GM19463 (cell line): ENCODE measurements at regions not wholly inside any gene's neighbourhood (a gene's known extent, or its start where the extent isn't known, plus 50 kb on each side); places are given as distances from the start of the nearest gene placed in this dataset.
"Not testable (repeated sequence)": the region's sequence is repeated elsewhere in the genome, so short reads cannot be mapped to it uniquely, and the experiment has no call there.

ENCODE experiments used
- ATAC-seq: cut with Tn5 transposase; IDR thresholded peaks from one replicate; pipeline ENCODE4 v1.9.1; 2021; ENCODE audit warnings: mild to moderate bottlenecking, moderate library complexity; ENCODE audit not compliant: unreplicated experiment

GRCh38 chr19:29060813-29061364 lies 152.1 kb downstream of the UQCRFS1 start:
- no peak for ATAC-seq

- no peak for ATAC-seq
These were observed 156.4 kb downstream of the UQCRFS1 start for GRCh38 chr19:29056535-29056934.

- no peak for ATAC-seq
These were observed 157.9 kb downstream of the UQCRFS1 start for GRCh38 chr19:29054886-29055675.

GRCh38 chr19:29048873-29049272 lies 164.1 kb downstream of the UQCRFS1 start:
- no peak for ATAC-seq

GRCh38 chr19:29045679-29046254 lies 167.2 kb downstream of the UQCRFS1 start:
- ATAC-seq = no peak

- no peak for ATAC-seq
These were observed 168.9 kb downstream of the UQCRFS1 start for GRCh38 chr19:29044037-29044436.

- no peak for ATAC-seq
These were observed 170.5 kb downstream of the UQCRFS1 start for GRCh38 chr19:29042450-29042849.

- no peak for ATAC-seq
These were observed 172.0 kb downstream of the UQCRFS1 start for GRCh38 chr19:29040951-29041350.

- ATAC-seq = no peak
These were observed 172.7 kb downstream of the UQCRFS1 start for GRCh38 chr19:29040292-29040691.

GRCh38 chr19:29039036-29039435 lies 173.9 kb downstream of the UQCRFS1 start:
- not testable (repeated sequence) for ATAC-seq

GRCh38 chr19:29031216-29031615 lies 181.7 kb downstream of the UQCRFS1 start:
- ATAC-seq = no peak

- ATAC-seq = no peak
These were observed 183.5 kb downstream of the UQCRFS1 start for GRCh38 chr19:29029268-29029958.

- no peak for ATAC-seq
These were observed 190.4 kb downstream of the UQCRFS1 start for GRCh38 chr19:29022599-29022998.

- no peak for ATAC-seq
These were observed 190.8 kb downstream of the UQCRFS1 start for GRCh38 chr19:29022165-29022564.

- ATAC-seq = no peak
These were observed 191.6 kb downstream of the UQCRFS1 start for GRCh38 chr19:29021232-29021916.

GRCh38 chr19:29019403-29019802 lies 193.5 kb downstream of the UQCRFS1 start:
- ATAC-seq = no peak

- ATAC-seq = no peak
These were observed 194.4 kb downstream of the UQCRFS1 start for GRCh38 chr19:29018542-29018941.

- no peak for ATAC-seq
These were observed 195.2 kb downstream of the UQCRFS1 start for GRCh38 chr19:29017788-29018187.

- ATAC-seq = no peak
These were observed 195.8 kb downstream of the UQCRFS1 start for GRCh38 chr19:29016926-29017760.

GRCh38 chr19:29016353-29016752 lies 196.6 kb downstream of the UQCRFS1 start:
- ATAC-seq = no peak
